Stimulated activated CD8-positive, alpha-beta memory T cell treated with anti-CD3 and anti-CD28 coated beads, Interleukin-4, amount 100 ng/mL, for 24 hours (primary cell): ENCODE measurements at regions not wholly inside any gene's neighbourhood (a gene's known extent, or its start where the extent isn't known, plus 50 kb on each side); places are given as distances from the start of the nearest gene placed in this dataset.

Source experiments
- DNase-seq: peaks from one replicate; pipeline ENCODE4 v3.0.0-alpha.2; 2020; ENCODE audit warnings: low read depth

DNA sequence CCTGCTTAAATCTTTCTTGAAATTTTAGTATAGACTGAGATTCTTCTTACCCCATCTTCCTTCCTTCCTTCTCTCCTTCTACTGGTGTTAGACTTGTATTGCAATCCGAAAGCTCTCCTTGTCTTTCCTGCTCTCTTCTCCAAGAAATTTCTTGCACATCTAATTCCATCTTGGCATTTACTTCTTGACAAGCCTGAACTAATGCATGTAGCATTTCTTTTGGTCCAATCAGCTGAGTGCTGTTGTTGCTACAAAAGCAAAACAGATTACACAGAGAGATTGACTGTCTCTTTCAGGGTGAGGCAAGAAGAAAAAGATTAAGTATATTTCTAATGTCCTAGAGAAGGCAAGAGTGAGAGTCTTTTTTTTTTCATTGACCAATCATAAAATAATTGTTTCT, 51.6 kb upstream of the MAP1B start:
- DNase-seq = no peak
